Esophagus squamous epithelium (tissue), 5 donors: ENCODE measurements at regions not wholly inside any gene's neighbourhood (a gene's known extent, or its start where the extent isn't known, plus 50 kb on each side); places are given as distances from the start of the nearest gene placed in this dataset.

Experiments used
- DNase-seq: peaks from one replicate; lab custom pipeline; 2025; lab: John Stamatoyannopoulos, UW
- H3K27ac ChIP-seq, 4 donors: fragments of 200-600 bp; sonication (generic); one replicate each; pipeline ENCODE4 v1.5.1; 2016 to 2019; ENCODE audit warnings: mild to moderate bottlenecking in 1 of 4
- H3K27me3 ChIP-seq, 4 donors: fragments of 200-600 bp; sonication (generic); 1 replicate in 3 of 4; 2 replicates in 1 of 4; pipeline versions ENCODE4 v1.5.1 to v1.6.0; 2017 to 2021; ENCODE audit warnings: antibody characterized with exemption in 1 of 4
- H3K36me3 ChIP-seq, 3 donors: fragments of 200-600 bp; sonication (generic); one replicate each; pipeline ENCODE4 v1.5.1; 2016 to 2019
- H3K4me1 ChIP-seq, 3 donors: fragments of 200-600 bp; sonication (generic); one replicate each; pipeline ENCODE4 v1.5.1; 2017 to 2019
- H3K4me3 ChIP-seq, 4 donors: fragments of 200-600 bp; sonication (generic); 1 replicate in 3 of 4; 2 replicates in 1 of 4; pipeline ENCODE4 v1.5.1; 2016 to 2019; ENCODE audit warnings: mild to moderate bottlenecking in 2 of 4, moderate library complexity in 1 of 4
- H3K9me3 ChIP-seq, 3 donors: fragments of 200-600 bp; sonication (generic); one replicate each; pipeline ENCODE4 v1.5.1; 2016 to 2019
- CTCF ChIP-seq, 6 experiments: fragments of 450-650 bp in 4 of 6; fragments of 200-600 bp in 2 of 6; sonication (generic) in 2 of 6; IDR thresholded peaks; one replicate each; pipeline ENCODE4 v1.5.1; 2016 to 2019; ENCODE audit warnings: antibody characterized with exemption in 6 of 6, mild to moderate bottlenecking in 4 of 6, moderate library complexity in 4 of 6
- POLR2A ChIP-seq, 4 donors: fragments of 450-650 bp; IDR thresholded peaks; one replicate each; pipeline ENCODE4 v1.6.1; 2017; ENCODE audit warnings: antibody characterized with exemption in 4 of 4, mild to moderate bottlenecking in 4 of 4, moderate library complexity in 3 of 4
- WGBS, 2 donors: methylation state at CpG; one replicate each; pipeline ENCODE4 v1.1.5; 2018; 5-methylcytosine and 5-hydroxymethylcytosine counted together
- intact Hi-C: fragments of 100-400 bp; cut with DNase I; formaldehyde crosslinking; loops from one replicate; pipeline ENCODE4 v1.15.0; 2022
- donor health status: DM: yes; HTN: yes; CAD: no.

DNA sequence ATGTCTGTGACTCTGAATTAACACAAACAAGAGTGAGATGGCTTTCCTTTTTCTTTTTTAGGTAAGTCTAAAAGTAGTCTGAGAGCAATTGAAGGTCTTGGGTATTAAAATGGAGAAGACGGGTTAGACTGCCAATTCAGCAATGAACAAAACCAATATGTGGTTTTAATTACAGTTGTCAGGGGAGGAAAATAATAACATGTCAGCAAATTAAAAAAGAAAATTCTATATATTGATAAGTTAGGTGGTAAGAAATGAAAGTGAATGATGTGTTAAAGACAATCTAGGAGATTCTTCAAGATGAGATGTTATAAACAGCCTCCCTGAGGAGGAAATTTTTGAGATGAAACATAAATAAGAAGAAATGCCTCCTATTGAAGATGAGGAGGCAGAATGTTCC, 150.6 kb upstream of the HSF2 start:
- TF ChIP-seq CTCF (IDR thresholded peaks at IDR 0.05) (no peak), POLR2A (IDR thresholded peaks at IDR 0.05) (no peak)
- Histone ChIP-seq H3K4me3 (no peak overlapping the region), H3K27ac (no peak overlapping the region), H3K4me1 (no peaks in the 10 kb centered on the region), H3K9me3 (no peaks in the 10 kb centered on the region), H3K27me3 (no peaks in the 10 kb centered on the region), H3K36me3 (no peaks in the 10 kb centered on the region)
- no peak for DNase-seq
- intact Hi-C loops = no loop called here
- 43 to 46% methylated on average over 1 of the region's 1 CpG for WGBS, 2 donors

DNA sequence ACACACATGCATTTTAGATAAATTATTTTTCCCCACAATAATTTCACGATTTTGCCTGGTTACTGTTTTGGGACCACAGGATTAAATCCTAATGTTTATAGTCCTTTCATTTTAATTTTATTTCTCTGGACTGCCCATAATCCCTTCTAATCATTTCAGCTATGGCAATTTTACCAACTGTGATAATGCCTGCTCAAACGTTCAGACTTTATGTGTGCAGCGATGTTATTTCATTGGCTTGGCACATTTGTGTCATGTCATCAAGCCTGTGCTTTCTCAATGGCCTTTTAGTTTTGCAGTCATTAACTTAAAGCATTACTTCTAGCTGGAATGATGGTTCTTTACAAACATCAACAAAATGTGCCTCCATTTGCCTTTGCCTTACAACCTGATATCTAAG, 140.6 kb upstream of the HSF2 start:
- WGBS, 2 donors = 77 to 82% methylated on average over 3 of the region's 3 CpGs
- Histone ChIP-seq H3K36me3 (no peaks in the 10 kb centered on the region), H3K4me3 (no peak overlapping the region), H3K4me1 (no peaks in the 10 kb centered on the region), H3K9me3 (no peaks in the 10 kb centered on the region), H3K27ac (no peak overlapping the region), H3K27me3 (no peaks in the 10 kb centered on the region)
- intact Hi-C loops = no loop called here
- TF ChIP-seq CTCF (IDR thresholded peaks at IDR 0.05) (no peak), POLR2A (IDR thresholded peaks at IDR 0.05) (no peak)
- DNase-seq = no peak

DNA sequence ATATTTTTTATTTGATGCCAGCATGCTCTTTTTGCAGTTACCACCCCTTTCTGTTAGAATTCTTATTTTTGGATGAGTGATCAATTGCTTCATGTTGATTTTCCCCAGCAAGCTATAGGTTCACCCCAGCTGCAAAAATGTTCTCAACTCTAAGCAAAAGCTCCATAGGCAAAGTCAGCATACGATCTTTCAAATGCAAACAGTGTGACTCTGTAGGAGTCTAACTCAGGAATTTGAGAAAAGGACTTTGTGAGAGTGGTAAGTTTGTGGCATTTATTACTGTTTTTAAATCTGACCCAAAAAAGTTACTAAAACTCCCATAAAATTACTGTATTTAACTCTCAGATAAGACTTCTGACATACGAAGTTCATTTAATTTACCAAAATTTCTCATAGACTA, 134.9 kb upstream of the HSF2 start:
- TF ChIP-seq POLR2A (IDR thresholded peaks at IDR 0.05) = no peak
- TF ChIP-seq CTCF (IDR thresholded peaks at IDR 0.05) = no peak
- Histone ChIP-seq H3K36me3 (no peaks in the 10 kb centered on the region), H3K4me3 (no peak overlapping the region), H3K27me3 (no peaks in the 10 kb centered on the region), H3K27ac (no peak overlapping the region), H3K9me3 (peaks cover 0 to 3% (median 0%) of the 10 kb centered on the region in 3 donors), H3K4me1 (no peaks in the 10 kb centered on the region)
- no peak for DNase-seq
- intact Hi-C loops = no loop called here
- 34 to 61% methylated on average over 2 of the region's 2 CpGs for WGBS, 2 donors

GRCh38 chr6:122265755-122266154, 133.7 kb upstream of the HSF2 start:
- Histone ChIP-seq H3K4me1 (no peaks in the 10 kb centered on the region), H3K27me3 (no peaks in the 10 kb centered on the region), H3K4me3 (no peak overlapping the region), H3K36me3 (no peaks in the 10 kb centered on the region), H3K27ac (no peak overlapping the region), H3K9me3 (peaks cover 0 to 3% (median 0%) of the 10 kb centered on the region in 3 donors)
- intact Hi-C loops = no loop called here
- no peak for DNase-seq
- TF ChIP-seq CTCF (IDR thresholded peaks at IDR 0.05) (no peak), POLR2A (IDR thresholded peaks at IDR 0.05) (no peak)
- 75 to 85% methylated on average over 1 of the region's 1 CpG for WGBS, 2 donors

GRCh38 chr6:122268394-122268793, 131.1 kb upstream of the HSF2 start:
- no peak for DNase-seq
- no peak overlapping the region for H3K27ac ChIP-seq
- intact Hi-C loops = no loop called here
- 88 to 90% methylated on average over 2 of the region's 2 CpGs for WGBS, 2 donors
- H3K9me3 ChIP-seq = peaks cover 0 to 3% (median 0%) of the 10 kb centered on the region in 3 donors
- TF ChIP-seq POLR2A (IDR thresholded peaks at IDR 0.05) = no peak
- no peak for TF ChIP-seq CTCF (IDR thresholded peaks at IDR 0.05)
- no peak overlapping the region for H3K4me3 ChIP-seq
- no peaks in the 10 kb centered on the region for H3K36me3 ChIP-seq
- H3K4me1 ChIP-seq = no peaks in the 10 kb centered on the region
- no peaks in the 10 kb centered on the region for H3K27me3 ChIP-seq
